ENCODE measurements at regions not wholly inside any gene's neighbourhood (a gene's known extent, or its start where the extent isn't known, plus 50 kb on each side); places are given as distances from the start of the nearest gene placed in this dataset.
"Not testable (repeated sequence)": the region's sequence is repeated elsewhere in the genome, so short reads cannot be mapped to it uniquely, and the experiment has no call there.

- no peak for DNase-seq
Observed at GRCh38 chr1:229017091-229017490, 253.8 kb upstream of the RAB4A start.

GRCh38 chr1:229018674-229019295 lies 252.1 kb upstream of the RAB4A start:
- DNase-seq = no peak

GRCh38 chr1:229019663-229020271 lies 251.1 kb upstream of the RAB4A start:
- DNase-seq = no peak

GRCh38 chr1:229021034-229021433 lies 249.9 kb upstream of the RAB4A start:
- DNase-seq = not testable (repeated sequence)

- no peak for DNase-seq
Observed at GRCh38 chr1:229022595-229023333, 248.1 kb upstream of the RAB4A start.

GRCh38 chr1:229023651-229024300 lies 247.1 kb upstream of the RAB4A start:
- DNase-seq = no peak

GRCh38 chr1:229024528-229025130 lies 246.3 kb upstream of the RAB4A start:
- peak; percentile 57 for DNase-seq

GRCh38 chr1:229025576-229025975 lies 245.3 kb upstream of the RAB4A start:
- no peak for DNase-seq

- DNase-seq = no peak
Observed at GRCh38 chr1:229027158-229027557, 243.8 kb upstream of the RAB4A start.

GRCh38 chr1:229027622-229028182 lies 243.2 kb upstream of the RAB4A start:
- DNase-seq = peak; percentile 45

- DNase-seq = no peak
Observed at GRCh38 chr1:229028544-229028943, 242.4 kb upstream of the RAB4A start.

- DNase-seq = no peak
Observed at GRCh38 chr1:229028987-229029878, 241.7 kb upstream of the RAB4A start.

- DNase-seq = no peak
Observed at GRCh38 chr1:229029879-229030235, 241.1 kb upstream of the RAB4A start.

GRCh38 chr1:229030630-229031029 lies 240.3 kb upstream of the RAB4A start:
- peak; percentile 37 for DNase-seq

- DNase-seq = no peak
Observed at GRCh38 chr1:229031061-229031460, 239.8 kb upstream of the RAB4A start.

GRCh38 chr1:229031481-229032341 lies 239.2 kb upstream of the RAB4A start:
- no peak for DNase-seq

- no peak for DNase-seq
Observed at GRCh38 chr1:229032375-229032774, 238.5 kb upstream of the RAB4A start.

- no peak for DNase-seq
Observed at GRCh38 chr1:229033480-229033879, 237.4 kb upstream of the RAB4A start.

- no peak for DNase-seq
Observed at GRCh38 chr1:229034342-229034741, 236.6 kb upstream of the RAB4A start.

GRCh38 chr1:229035054-229035747 lies 235.7 kb upstream of the RAB4A start:
- DNase-seq = no peak
